Hematopoietic multipotent progenitor cell (in vitro differentiated cells): ENCODE measurements at regions not wholly inside any gene's neighbourhood (a gene's known extent, or its start where the extent isn't known, plus 50 kb on each side); places are given as distances from the start of the nearest gene placed in this dataset.

Source experiments
- DNase-seq, 3 donors: peaks; one replicate each; pipeline ENCODE4 v3.0.0-alpha.2; 2011 to 2015; ENCODE audit warnings: low read depth in 2 of 3, low spot score in 2 of 3

GRCh38 chr6:156464100-156464878, 312.9 kb upstream of the ARID1B start:
- DNase-seq, result no peak

DNA sequence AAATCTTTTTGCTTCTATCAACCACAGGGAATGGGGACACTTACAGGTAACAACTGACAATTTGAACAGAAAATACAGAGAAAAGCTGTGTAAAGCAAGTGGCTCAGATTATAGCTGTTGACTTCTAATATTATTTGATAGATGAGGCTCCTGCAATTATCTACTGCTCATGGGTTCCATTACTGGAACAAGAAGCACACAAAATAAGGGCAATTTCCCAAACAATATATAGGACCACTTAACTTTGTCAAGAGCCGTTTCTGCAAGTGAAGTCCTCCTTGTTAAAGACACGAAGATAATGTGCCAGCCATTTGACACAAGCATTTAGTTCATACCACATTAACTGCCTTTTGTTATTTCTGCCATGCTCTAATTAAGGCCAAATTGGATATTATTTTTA, 315.5 kb upstream of the ARID1B start:
- DNase-seq, result no peak

GRCh38 chr6:156457601-156458000, 319.6 kb upstream of the ARID1B start:
- DNase-seq, result no peak

GRCh38 chr6:156455847-156456246, 321.3 kb upstream of the ARID1B start:
- DNase-seq, result no peak

- no peak for DNase-seq
Observed at GRCh38 chr6:156454867-156455266, 322.3 kb upstream of the ARID1B start.

GRCh38 chr6:156451726-156452125, 325.5 kb upstream of the ARID1B start:
- DNase-seq, result no peak

DNA sequence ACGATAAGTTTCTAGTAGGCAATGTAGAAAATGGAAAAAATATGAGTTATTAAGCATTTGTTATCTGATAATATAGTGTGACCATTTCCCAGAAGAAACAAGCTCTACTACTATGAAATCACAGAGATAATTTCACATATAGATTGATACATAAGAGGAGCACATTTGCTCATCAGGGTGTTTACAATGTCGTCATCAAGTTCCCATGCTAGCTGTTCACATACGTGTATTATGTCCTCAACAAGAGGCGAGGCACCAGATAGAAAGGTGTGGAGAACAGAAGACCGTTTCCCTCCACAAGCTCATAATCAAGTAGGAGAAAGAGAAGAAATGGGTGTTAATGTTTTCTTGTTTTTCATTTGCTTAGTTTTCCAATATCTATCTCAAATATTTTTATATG, 326.1 kb upstream of the ARID1B start:
- DNase-seq, result no peak

DNA sequence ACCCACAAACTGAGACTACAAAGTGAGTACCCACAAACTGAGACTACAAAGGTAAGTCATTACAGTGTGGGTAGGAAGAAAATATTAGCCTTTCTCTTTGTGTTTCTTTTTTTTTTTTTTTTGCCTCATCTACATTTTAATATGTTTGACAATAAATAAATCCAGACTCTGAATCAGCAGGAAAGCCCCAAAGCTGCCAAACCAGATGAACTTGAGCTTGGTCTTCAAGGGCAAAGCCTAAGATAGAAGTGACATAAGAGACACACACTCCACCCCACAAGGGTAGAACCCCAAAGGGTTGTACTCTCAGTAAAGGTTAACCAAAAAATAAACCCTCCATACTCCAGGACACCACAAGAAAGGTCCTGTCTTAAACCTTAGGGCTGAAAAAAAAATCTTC, 326.8 kb upstream of the ARID1B start:
- no peak for DNase-seq

GRCh38 chr6:156449569-156449968, 327.6 kb upstream of the ARID1B start:
- no peak for DNase-seq

DNA sequence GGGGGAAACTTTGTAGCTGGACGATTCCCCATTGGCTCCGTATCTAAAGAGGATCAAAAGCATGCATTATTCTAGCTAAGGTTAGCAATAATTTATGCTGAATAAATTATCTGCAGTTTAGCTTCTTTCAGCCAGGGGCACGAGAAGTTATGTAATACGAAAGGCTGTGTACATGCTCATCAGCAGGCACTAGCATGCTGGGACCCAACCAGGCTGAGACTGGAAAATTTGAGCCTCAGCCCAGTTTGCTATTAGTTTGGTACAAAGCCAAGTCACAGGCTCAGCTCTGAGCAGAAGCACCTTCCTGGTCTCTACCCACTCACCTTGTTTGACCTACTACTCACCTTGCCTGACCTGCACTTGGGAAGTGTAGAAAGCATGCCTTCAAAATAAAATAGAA, 328.1 kb upstream of the ARID1B start:
- no peak for DNase-seq

GRCh38 chr6:156448579-156448978, 328.6 kb upstream of the ARID1B start:
- no peak for DNase-seq

DNA sequence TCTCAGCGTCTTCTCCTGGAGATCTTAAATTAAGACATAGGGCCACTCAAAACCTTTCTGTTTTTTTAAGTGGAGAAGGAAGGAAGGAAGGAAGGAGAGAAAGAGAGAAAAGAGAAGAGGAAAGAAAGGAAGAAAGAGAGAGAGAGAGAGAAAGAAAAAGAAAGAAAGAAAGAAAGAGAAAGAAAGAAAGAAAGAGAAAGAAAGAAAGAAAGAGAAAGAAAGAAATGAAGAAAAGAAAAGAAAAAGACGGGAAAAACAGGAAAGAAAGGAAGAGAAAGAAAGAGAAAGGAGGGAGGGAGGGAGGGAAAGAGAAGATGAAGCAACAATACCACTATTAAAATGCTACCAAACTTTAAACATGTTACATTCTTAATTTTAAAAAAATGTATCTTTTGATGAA, 336.5 kb upstream of the ARID1B start:
- no peak for DNase-seq

- no peak for DNase-seq
Observed at GRCh38 chr6:156438350-156438923, 338.7 kb upstream of the ARID1B start.

DNA sequence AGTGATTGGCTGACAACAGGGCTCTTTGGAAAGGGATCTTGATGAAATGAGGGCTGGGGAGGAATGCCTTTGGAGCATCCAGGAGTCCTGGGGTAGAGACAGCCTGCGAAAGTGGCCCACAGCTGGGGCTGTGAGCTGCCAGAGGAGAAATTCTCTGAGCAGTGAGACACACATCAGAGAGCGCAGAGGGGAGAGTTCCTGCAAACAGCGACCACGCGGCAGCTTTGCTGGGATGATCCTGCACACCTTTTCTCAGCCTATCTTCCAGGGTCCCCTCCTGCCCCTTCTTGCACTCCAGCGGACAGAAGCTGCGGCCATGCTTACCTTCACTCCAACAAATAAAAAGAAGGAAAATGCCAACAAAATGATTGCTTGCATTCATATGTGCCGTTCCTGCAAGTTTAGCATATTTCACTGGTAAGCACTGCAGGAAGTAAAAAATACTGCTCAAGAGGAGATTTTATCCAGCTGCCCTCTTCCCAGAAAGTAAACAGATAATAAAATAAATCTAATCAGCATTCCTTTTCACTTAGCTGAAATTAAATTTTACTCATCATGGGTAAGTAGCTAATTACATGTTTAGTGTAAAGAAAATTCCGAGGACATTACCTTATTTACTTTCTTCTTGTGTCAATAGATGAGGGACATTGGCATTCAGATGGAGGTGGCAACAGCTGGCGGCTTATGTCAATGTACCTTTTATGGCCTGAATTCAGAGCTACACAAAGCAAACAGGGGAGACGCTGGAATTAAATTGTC, 339.9 kb upstream of the ARID1B start:
- no peak for DNase-seq

- no peak for DNase-seq
Observed at GRCh38 chr6:156434795-156435190, 342.4 kb upstream of the ARID1B start.

- no peak for DNase-seq
Observed at GRCh38 chr6:156434049-156434794, 343.0 kb upstream of the ARID1B start.

GRCh38 chr6:156432543-156432942, 344.6 kb upstream of the ARID1B start:
- DNase-seq, result no peak

- no peak for DNase-seq
Observed at GRCh38 chr6:156430386-156430785, 346.8 kb upstream of the ARID1B start.

GRCh38 chr6:156427345-156427744, 349.8 kb upstream of the ARID1B start:
- peak in 2 of 3 donors; percentile 64 to 76 for DNase-seq

DNA sequence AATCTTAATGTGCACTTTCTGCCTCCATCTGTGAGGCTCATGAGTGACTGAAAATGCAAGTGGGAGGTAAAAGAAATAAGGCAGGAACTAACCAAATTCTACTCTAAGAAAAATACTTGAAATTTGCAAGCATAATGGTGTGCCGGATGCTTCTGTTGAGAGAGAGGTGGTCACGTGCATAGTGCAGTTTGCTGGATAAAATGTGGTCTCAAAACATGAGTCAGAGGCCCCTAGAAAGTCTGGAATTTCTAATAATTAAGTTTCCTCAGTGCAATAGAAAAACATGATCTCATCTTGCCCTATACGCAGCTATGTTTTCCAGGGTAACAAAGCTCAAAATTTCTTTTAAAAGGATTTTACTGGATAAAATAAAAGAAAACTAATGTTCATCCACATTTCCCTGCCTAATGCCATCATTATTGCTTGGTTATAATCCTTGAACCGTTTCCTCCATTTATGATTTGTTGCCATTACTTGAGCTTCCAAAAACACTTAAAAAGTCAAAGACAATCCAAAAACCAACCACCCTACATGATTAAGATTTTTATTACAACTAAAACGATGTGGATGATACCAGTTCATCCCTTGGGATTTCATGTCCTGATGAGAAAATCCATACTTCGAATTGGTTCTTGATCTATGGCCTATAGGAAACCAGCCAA, 351.7 kb upstream of the ARID1B start:
- DNase-seq, result peak in 2 of 3 donors; percentile 23 to 57

DNA sequence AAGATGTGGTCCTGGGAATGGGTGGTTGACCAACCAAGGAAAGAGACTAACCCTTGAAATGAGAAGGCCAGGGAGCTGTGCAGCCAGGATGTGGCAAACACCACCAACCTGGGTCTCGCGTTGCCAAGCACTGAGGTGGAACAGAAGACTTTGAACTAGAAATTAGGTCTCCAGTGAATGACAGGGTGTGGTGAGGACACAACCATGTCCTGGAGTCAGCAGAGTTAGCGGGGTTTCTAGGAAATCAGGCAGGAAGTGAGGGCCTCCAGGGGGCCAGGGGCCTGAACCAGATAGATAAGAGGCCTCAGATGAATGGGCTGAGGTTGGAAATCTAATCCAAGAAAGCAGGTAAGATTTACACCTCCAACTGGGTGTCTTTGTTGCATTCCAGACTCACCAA, 353.3 kb upstream of the ARID1B start:
- DNase-seq, result peak in 2 of 3 donors; percentile 46 to 80
